HG02852 (cell line): ENCODE measurements at regions not wholly inside any gene's neighbourhood (a gene's known extent, or its start where the extent isn't known, plus 50 kb on each side); places are given as distances from the start of the nearest gene placed in this dataset.

Experiments used
- ATAC-seq: cut with Tn5 transposase; IDR thresholded peaks from one replicate; pipeline ENCODE4 v1.9.1; 2021; ENCODE audit warnings: mild to moderate bottlenecking, moderate library complexity; ENCODE audit not compliant: unreplicated experiment

DNA sequence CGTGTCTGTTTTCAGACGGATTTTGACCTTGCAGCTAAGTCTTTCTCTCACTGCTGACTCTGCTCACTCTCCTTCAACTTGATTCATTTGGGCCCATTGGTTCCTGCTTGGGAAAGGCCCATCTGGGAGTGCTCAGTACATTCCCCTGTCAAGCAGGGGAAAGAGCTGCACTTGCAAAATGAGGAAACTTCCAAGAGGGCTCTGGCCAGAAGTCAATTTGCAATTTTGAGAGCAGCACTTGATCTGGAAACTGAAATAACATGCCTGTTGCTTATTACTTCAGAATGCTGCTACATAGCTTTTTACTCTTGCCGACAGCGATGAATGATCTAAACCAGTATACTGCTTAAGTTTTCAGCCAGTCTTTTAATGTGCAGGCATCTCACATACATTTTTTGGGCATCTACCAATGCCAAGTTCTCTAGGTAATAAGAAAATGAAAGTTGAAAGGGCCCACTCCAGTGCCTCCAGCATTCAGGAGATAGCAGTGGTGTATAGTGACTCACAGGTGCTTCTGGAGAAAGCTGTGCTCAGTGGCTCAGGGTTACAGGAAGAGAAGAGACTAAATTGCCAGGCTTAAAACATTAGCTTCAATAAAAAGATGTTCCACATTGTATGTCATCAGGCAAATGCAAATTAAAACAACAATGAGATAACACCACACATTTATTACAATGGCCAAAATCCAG lies 70.1 kb upstream of the RORA start:
- ATAC-seq, result no peak

DNA sequence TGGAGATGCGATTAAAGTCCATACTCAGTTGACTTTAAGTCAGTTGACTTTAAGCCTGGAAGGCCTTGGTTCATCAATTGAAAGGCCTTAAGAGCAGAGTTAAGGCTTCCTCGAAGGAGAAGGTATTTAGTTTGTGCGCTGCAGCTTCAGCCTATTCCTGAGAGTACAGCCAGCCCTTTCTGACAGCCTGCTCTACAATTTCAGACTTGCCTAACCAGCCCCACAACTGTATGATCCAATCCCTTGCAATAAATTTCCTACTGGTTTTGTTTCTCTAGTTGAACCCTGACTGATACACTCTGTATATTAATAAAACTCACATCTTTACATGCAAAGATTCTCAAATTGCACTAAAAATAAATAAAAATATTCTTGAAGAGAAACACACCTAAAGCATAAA lies 66.1 kb upstream of the RORA start:
- ATAC-seq, result no peak

DNA sequence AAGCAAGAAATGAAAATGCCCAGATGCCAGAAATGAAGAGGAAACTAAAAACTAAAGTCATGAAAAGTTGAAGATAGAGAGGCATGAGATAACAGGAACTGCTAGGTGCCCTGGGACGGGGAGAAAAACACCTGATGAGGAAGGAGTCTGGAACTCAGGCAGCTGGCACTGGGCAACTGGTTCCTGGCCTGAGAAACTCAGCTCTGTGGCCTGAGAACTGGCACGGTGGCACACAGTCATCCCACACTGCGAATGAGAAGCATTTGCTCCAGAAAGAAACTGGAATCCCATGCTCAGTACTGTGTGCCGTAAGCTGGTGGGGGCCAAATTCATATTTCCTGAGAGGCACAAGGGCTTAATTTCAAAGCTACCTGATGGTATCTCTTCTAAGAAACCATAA lies 53.6 kb upstream of the RORA start:
- no peak for ATAC-seq

DNA sequence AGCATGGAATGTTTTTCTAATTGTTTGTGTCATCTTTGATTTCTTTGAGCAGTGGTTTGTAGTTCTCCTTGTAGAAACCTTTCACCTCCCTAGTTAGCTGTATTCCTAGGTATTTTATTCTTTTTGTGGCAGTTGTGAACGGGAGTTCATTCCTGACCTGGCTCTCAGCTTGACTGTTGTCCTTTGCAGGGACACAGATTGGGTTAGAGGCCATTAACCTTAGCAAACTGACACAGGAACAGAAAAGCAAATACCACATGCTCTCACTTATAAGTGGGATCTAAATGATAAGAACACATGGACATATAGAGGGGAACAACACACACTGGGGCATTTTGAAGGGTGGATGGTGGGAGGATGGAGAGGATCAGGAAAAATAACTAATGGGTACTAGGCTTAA lies 52.2 kb upstream of the RORA start:
- no peak for ATAC-seq
